Hematopoietic multipotent progenitor cell treated with erythropoietin and hydrocortisone succinate and interleukin-3 and kit ligand, for 17 days (in vitro differentiated cells): ENCODE measurements at regions not wholly inside any gene's neighbourhood (a gene's known extent, or its start where the extent isn't known, plus 50 kb on each side); places are given as distances from the start of the nearest gene placed in this dataset.

ENCODE experiments used
- DNase-seq: peaks from one replicate; pipeline ENCODE4 v3.0.0-alpha.2; 2015; ENCODE audit warnings: low spot score

GRCh38 chr12:28824193-28824846 is 324.8 kb upstream of the FAR2 start:
- DNase-seq = no peak

DNA sequence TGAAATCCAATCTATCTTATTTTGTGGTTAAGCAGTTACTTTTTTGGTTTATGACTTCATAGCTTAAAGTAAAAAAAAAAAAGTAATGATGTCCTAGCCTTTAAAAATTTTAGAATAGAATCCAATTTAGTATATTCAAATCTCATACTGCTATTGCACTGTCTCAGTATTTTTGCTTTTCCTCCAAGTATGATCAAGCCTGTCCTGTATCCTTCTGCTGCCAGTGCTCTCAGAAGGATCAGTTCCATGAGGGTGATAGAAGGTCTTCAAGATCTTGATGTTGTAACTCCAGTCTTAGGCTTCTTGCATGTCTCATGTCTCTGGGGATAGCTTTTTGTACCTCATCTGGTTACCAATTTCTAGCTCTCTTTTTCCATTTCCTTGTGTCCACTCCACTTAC is 324.2 kb upstream of the FAR2 start:
- DNase-seq = no peak

DNA sequence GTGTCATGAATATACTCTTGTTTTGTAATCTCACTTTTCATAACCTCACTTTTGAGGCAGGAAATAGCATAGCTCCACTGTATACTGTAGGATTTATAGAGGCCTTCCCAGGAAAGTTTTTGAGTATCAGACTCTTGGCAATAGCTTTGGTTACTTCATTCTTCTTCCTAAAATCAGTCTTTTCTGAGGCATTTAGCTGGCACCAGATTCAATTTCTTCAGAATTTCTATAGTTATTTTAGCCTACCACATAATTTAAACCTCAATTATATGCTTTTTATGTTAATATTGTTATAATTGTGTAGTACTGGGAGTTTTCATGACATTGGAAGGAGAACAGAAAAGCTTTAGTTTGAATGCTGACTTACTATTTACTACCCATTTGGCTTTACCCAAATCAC is 322.3 kb upstream of the FAR2 start:
- DNase-seq = no peak

GRCh38 chr12:28827861-28828260 is 321.2 kb upstream of the FAR2 start:
- no peak for DNase-seq

GRCh38 chr12:28828318-28828717 is 320.8 kb upstream of the FAR2 start:
- no peak for DNase-seq

DNA sequence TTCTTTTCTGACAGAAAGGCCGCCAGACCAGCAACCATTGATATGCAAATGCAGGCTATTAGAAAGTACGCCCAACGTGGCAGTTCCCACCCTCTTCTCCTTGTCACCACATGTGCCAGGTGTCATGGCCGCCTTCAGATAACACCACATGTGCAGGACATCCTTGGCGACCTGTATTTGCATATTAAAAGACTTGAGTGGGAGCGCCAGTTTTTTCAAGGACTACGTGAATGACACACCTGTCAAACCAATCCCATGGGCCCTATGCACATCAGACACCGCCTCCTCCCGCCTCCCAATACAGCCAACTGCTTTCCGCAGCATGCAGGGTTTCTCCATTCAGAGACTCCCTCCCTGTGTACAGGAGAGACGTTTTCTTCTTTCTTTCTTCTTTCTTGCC is 318.6 kb upstream of the FAR2 start:
- DNase-seq = no peak

DNA sequence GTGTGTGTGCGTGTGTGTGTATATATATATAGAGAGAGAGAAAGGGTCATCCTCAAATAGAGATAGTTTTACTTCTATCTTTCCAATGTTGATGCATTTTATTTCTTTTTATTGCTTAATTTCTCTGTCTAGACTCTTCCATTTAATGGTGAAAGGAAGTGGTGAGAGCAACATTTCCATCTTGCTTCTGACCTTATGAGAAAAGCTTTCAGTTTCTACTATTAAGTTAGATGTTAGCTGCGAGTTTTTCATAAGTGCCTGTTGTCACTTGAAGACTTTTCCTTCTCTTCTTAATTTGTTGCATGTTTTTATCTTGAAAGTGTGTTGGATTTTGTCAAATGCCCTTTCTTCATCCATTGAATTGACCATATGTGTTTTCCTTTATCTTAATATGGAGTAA is 304.4 kb upstream of the FAR2 start:
- no peak for DNase-seq

- no peak for DNase-seq
Observed at GRCh38 chr12:28851781-28852180, 297.3 kb upstream of the FAR2 start.

DNA sequence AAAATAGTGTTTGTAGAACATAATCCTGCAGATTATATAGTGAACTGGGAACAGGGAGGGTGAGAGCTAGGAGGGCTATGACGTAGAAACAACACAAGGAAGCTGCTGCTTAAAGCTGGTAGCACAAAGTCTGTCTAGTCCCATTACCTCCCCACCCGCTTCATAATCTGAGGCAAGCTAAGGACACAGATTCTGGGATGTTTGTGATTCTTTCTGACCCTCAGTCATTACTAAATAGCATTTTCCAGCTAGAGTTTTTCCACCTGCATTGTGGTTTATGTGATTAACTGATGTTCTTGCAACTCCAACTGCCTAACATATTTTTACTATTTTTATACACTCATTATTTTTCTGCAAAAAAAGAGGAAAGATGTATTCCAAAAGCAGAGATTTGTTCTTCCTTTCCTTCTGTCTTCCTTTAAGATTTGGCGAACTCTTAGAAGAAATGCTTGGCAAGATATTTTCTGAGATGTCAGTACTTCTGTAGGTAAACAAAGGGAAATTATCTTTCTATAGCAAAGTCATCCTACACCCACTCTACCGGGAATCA is 293.2 kb upstream of the FAR2 start:
- DNase-seq = no peak

DNA sequence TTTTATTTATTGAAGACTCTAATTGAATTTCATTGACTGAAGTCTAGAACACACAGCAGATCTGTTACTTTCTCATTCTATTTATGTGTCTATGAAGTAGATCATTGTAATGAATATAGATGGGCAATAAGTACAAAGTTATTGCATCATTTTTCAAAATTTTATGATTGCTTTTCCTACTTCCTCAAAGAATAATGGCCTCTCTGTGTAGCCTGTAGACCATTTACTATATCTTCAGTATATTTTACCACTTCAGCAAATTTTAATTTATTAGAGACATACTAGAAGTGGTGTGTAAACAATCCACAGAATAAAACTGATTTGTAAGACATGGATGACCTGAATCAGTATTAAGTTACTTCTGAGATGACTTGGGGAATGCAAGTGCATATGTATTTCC is 291.7 kb upstream of the FAR2 start:
- DNase-seq = no peak

DNA sequence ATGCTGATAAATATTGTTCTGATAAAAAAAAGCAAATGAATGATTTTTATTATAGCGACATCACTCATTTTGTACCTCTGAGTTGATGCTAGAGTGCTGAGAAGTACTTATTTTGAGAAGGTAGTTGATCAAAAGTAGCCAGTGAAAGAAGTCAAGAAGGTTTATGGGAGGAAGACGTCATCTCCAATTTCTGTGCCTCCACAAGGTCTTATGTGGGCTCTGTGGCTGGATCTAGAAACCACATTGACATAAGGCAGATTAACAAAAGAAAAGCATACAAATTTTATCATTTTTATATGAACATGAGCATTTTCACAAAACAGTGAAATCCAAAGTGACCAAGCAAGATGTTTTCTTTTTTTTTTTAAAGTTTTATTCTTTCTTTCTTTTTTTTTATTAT is 289.5 kb upstream of the FAR2 start:
- DNase-seq = no peak

DNA sequence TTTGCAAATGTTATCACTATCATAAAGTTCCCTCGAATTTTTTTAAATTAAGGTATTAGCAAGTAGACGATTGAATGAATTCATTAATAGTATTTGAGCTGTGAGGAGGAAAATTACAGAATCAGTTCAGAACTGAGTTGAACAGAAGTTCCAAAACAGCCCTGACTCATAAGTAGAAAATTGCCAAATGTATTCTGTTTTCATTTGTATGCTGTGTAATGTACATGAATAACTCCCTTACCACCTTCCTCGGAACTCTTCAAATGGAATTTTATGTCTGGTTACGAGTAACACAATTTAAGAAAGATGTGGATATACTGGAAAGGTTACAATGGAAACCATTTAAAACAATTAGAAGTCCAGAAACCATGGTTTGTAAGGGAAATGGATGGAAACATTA is 283.3 kb upstream of the FAR2 start:
- no peak for DNase-seq

DNA sequence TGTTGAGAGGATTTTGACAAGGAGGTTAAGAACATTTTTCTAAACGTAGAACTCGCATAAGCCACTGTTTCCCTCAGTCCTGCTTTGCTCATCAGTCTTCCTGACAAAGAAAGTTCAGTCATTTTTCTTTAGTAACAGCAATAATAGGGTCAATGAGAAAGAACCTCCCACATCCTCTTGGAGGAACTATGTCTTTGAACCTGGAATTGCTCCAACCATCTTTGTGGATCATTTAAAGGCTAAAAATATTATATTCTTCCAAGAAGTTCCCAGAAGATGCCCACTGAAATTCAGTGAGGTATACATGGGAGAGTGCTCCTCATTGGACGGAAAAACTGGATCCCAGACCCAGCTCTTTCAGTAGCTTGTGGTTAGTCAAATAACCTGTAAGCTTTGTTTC is 282.8 kb upstream of the FAR2 start:
- no peak for DNase-seq

- no peak for DNase-seq
Observed at GRCh38 chr12:28866715-28867503, 282.2 kb upstream of the FAR2 start.

DNA sequence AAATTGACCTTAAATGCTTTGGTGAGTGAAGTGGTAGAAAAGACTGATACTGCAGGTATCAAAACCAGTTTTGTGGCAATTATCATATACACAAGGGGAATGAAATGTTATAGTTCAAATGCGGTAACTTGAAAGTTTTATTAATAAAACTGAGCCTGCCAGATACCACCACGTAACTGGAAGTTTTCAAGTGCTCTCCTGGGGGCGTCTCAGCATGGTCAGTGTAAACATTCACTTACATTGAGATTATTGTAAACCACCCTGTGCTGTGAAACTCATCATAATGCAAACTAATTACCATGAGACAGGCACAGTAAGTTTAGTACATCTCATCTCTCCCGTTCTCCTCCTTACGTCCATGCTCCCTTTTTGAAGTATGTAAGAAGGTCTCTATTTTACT is 280.7 kb upstream of the FAR2 start:
- DNase-seq = no peak

DNA sequence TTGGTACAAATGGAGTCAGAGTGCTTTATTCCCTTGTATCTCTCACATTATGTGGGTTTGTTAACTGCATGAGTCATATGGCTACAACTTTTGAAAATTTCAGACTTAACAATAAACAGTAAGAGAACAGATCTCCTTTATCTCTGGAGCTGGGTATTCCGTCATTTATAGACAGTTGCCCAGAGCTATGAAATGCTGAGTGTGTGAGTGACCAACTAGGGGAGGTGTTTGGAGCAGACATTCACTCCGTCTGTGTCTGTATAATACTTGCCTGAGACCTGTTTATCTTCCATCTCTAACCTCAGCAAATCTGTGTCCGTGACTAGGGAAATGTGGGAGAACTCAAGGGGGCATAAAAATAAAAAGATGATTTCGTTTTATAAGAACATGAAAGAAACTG is 279.9 kb upstream of the FAR2 start:
- DNase-seq = no peak

DNA sequence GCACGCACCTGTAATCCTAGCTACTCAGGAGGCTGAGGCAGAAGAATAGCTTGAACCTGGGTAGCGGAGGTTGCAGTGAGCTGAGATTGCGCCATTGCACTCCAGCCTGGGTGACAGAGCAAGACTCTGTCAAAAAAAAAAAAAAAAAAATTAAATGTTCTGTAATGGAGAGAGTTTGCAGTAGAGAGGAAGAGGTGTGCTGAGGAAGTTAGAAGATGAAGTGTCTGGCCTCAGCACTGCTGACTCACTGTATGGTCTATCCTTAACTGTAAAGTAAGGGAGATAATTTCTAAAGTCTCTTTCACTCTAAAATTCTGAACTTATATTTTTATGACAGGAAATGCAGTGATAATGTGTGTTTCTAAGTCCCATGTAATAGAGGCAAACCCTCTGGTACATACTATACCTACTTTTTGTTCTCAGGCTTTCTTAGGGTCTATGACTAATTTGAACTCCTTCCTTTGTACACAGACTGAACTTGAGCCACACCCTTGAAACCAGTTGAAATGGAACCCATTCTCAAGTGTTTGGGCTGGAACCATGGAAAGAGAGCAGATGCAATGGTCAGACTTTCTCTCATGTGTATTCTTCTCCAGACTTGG is 278.1 kb upstream of the FAR2 start:
- DNase-seq = no peak

DNA sequence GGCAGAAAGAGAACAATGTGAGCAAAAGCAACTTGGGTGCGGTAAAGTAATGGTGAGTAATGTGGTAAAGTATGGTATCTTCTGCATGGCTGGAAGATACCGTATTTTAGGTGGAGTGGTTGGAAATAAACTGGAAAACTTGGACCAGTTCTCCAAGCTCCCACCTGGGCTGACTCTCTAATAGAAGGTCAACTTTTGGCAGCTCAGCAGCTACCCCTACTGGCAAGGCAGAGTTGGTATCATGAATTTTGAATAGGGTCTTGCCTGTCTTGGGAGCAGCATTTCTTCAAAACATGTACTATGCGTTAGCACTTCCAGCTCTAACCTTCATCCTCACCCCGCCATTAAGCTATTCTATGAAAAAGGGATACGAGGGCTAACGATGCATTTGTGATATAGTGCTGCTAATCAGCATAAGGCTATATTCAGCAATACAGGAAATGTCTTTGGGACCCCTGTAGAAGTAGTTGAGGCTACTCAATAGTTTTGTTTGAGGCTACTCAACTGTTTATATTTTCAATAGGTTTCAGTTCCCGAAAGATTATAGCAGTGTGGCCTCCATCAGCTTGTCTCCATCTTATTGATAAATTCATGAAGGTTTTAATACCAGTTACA is 276.3 kb upstream of the FAR2 start:
- DNase-seq = no peak

GRCh38 chr12:28874758-28875157 is 274.3 kb upstream of the FAR2 start:
- DNase-seq = no peak

DNA sequence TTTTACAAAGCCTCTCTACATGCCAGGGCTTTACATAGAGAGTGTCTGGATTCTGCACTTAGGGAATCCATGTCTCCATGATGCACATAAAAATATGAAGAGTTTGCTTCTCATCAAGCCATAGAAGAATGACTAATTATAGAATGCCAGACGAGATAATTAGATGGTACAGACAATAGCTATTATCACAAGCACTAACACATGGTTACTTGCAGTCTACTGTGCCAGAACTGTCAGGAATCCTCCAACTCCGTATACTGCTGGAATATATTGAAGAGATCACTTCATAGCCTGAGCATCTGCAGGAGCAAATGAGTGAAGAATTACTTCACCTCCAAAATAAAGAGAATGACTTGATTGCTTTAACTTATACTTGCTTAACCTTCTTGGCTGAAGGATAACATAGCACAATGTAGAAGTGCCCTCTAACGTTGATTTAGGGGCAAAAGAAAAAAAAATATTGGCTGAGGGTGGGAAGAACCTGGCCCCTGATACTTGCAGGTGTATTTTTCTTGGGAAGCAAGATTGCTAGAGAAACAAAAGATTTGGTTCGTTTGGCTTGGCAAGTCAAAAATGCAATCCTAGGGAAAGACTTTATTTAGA is 272.8 kb upstream of the FAR2 start:
- DNase-seq = no peak

DNA sequence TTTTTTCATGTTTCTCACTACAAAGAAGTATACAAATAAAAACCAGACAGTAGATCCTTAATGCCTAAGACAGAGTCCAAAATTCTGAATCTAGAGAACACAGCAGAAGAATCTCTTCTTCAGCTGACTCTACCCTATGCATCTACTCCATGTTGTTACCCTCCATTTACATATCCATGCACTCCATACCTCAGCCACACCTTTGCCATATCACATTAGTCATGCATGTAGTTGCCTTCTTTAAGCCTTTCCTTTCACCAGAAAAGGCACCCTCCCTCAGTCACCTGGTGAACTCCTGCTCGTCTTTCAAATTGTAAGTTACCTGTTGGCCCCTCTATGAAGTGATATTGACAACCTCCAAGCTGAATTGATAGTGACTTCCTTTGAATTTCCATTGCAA is 271.2 kb upstream of the FAR2 start:
- no peak for DNase-seq

DNA sequence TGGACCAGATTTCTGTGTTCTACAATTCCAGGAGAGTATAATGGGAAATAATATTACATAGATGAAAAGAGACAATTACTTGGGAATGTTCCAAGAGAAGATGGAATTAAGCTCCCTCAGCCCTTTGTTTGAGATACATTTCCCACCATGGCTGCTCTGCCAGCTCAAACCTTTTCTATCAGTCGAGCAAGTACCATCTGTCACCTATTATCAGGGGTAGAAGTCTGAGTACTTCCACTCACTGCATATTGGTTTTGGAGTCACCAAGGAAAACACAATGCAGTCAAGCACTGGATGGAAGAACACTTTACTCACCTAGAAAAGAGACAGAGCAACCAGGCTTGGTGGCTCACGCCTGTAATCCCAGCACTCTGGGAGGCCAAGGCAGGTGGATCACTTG is 270.4 kb upstream of the FAR2 start:
- DNase-seq = no peak
